Adrenal gland (tissue), 5 donors: ENCODE measurements at regions not wholly inside any gene's neighbourhood (a gene's known extent, or its start where the extent isn't known, plus 50 kb on each side); places are given as distances from the start of the nearest gene placed in this dataset.

Experiments used
- POLR2A ChIP-seq, 2 donors: fragments of 450-650 bp; IDR thresholded peaks; one replicate each; pipeline ENCODE4 v1.6.1; 2017; ENCODE audit warnings: antibody characterized with exemption in 2 of 2, mild to moderate bottlenecking in 2 of 2, moderate library complexity in 1 of 2
- TF ChIP-seq, protein P1 (sequence below), 6 experiments: fragments of 450-650 bp in 4 of 6; fragments of 200-600 bp in 2 of 6; sonication (generic) in 1 of 6; IDR thresholded peaks; 1 replicate in 5 of 6; 2 replicates in 1 of 6; pipeline versions ENCODE4 v1.5.1 to v1.8.0; 2016 to 2021; ENCODE audit warnings: antibody characterized with exemption in 6 of 6, mild to moderate bottlenecking in 2 of 6, moderate library complexity in 1 of 6
- donor health status: DM: no; HTN: no; CAD: no.

GRCh38 chr21:15355066-15355465 lies 290.3 kb upstream of the NRIP1 start:
- TF ChIP-seq, protein P1, sequence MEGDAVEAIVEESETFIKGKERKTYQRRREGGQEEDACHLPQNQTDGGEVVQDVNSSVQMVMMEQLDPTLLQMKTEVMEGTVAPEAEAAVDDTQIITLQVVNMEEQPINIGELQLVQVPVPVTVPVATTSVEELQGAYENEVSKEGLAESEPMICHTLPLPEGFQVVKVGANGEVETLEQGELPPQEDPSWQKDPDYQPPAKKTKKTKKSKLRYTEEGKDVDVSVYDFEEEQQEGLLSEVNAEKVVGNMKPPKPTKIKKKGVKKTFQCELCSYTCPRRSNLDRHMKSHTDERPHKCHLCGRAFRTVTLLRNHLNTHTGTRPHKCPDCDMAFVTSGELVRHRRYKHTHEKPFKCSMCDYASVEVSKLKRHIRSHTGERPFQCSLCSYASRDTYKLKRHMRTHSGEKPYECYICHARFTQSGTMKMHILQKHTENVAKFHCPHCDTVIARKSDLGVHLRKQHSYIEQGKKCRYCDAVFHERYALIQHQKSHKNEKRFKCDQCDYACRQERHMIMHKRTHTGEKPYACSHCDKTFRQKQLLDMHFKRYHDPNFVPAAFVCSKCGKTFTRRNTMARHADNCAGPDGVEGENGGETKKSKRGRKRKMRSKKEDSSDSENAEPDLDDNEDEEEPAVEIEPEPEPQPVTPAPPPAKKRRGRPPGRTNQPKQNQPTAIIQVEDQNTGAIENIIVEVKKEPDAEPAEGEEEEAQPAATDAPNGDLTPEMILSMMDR (IDR thresholded peaks at IDR 0.05) = no peak
- no peak for TF ChIP-seq POLR2A (IDR thresholded peaks at IDR 0.05)
